ENCODE measurements at regions not wholly inside any gene's neighbourhood (a gene's known extent, or its start where the extent isn't known, plus 50 kb on each side); places are given as distances from the start of the nearest gene placed in this dataset.

GRCh38 chr1:91601554-91602376 lies 101.1 kb downstream of the CDC7 start (continued):
- TF ChIP-seq ZNF462 (CRISPR knock-in tag; IDR thresholded peaks at IDR 0.05) (no peak), STAT1 (IDR thresholded peaks at IDR 0.05; ENCODE audit: unreplicated experiment) (no peak), NANOG (IDR thresholded peaks at IDR 0.05; ENCODE audit: borderline replicate concordance) (no peak), CTCF (conservative IDR thresholded peaks at IDR 0.05; ENCODE audit: low read depth in 2 of 2) (no peak), EZH2phosphoT487 (IDR thresholded peaks at IDR 0.05; ENCODE audit: unreplicated experiment) (no peak)

- Histone ChIP-seq H3K36me3 (ENCODE audit: insufficient read depth) (no peaks in the 10 kb centered on the region), H3K27ac (ENCODE audit: low read depth) (no peak overlapping the region), H3K9me2 (ENCODE audit: insufficient read depth) (0 out of 2 replicates have a peak, but pooled peaks cover 2% of the 10 kb centered on the region), H3K4me1 (ENCODE audit: insufficient read depth) (no peaks in the 10 kb centered on the region), H3K27me3 (ENCODE audit: insufficient read depth) (no peaks in the 10 kb centered on the region), H3K79me2 (replicated peaks; ENCODE audit: insufficient read depth) (no peaks in the 10 kb centered on the region), H3K4me3 (no peak overlapping the region), H4K20me1 (replicated peaks; ENCODE audit: insufficient read depth) (no peaks in the 10 kb centered on the region), H2AFZ (no peak overlapping the region; the same call in 1 of the 2 replicates), H3F3A (replicated peaks; ENCODE audit: low read depth) (no peaks in the 10 kb centered on the region), H3K4me2 (no peak overlapping the region)
- Mint-ChIP-seq H3K27ac (no peak overlapping the region), H3K9me3 (no peaks in the 10 kb centered on the region), H3K36me3 (ENCODE audit: low read depth) (no peaks in the 10 kb centered on the region), H3K27me3 (ENCODE audit: insufficient read depth, low read depth, poor library complexity) (peaks cover 5% of the 10 kb centered on the region), H3K4me3 (no peak overlapping the region), H3K4me1 (peaks cover 7% of the 10 kb centered on the region; the same call in 1 of the 3 replicates)
- no peak for ATAC-seq
- DNase-seq (ENCODE audit: low spot score), result no peak
- TF ChIP-seq POLR2AphosphoS5 (IDR thresholded peaks at IDR 0.05; ENCODE audit: low read depth) (no peak), EZH2 (IDR thresholded peaks at IDR 0.05; ENCODE audit: low read depth, unreplicated experiment) (no peak), CREB1 (CRISPR knock-in tag; IDR thresholded peaks at IDR 0.05; ENCODE audit: low read depth) (no peak)
These were observed 102.8 kb downstream of the CDC7 start for GRCh38 chr1:91603409-91603808.

Measured in GM23338 (cell line).